ENCODE measurements at regions not wholly inside any gene's neighbourhood (a gene's known extent, or its start where the extent isn't known, plus 50 kb on each side); places are given as distances from the start of the nearest gene placed in this dataset.

GRCh38 chr1:244283772-244284171, 167.9 kb downstream of the ADSS2 start:
- WGBS: 91% methylated on average over 4 of the region's 4 CpGs
- Histone ChIP-seq H3K4me3 (ENCODE audit: low read depth in 1 of 3, low read length in 3 of 3) (no peak overlapping the region), H3K4me1 (ENCODE audit: control insufficient read depth in 4 of 4, insufficient read depth in 4 of 4, low read length in 3 of 4) (peaks cover 0 to 3% (median 1%) of the 10 kb centered on the region in 4 donors), H3K9me3 (ENCODE audit: control insufficient read depth in 4 of 4, low read length in 3 of 4) (no peaks in the 10 kb centered on the region), H3K36me3 (ENCODE audit: control insufficient read depth in 4 of 4, insufficient read depth in 3 of 4, low read depth in 1 of 4, low read length in 3 of 4) (no peaks in the 10 kb centered on the region), H3K27ac (ENCODE audit: low read depth in 1 of 2, low read length in 2 of 2) (no peak overlapping the region), H3K27me3 (ENCODE audit: control insufficient read depth in 4 of 4, insufficient read depth in 4 of 4, low read length in 3 of 4) (no peaks in the 10 kb centered on the region), H3K9ac (ENCODE audit: low read depth in 1 of 2, low read length in 2 of 2) (no peak overlapping the region)
- TF ChIP-seq REST (IDR thresholded peaks at IDR 0.05): no peak
- TF ChIP-seq TAF1 (conservative IDR thresholded peaks at IDR 0.05): no peak
- TF ChIP-seq CTCF (IDR thresholded peaks at IDR 0.05; ENCODE audit: low read depth, low read length, missing input control): no peak
- no peak for TF ChIP-seq JUND (IDR thresholded peaks at IDR 0.05)
- no peak for TF ChIP-seq HNF4G (IDR thresholded peaks at IDR 0.05)
- TF ChIP-seq SP1 (IDR thresholded peaks at IDR 0.05): no peak
- no peak for TF ChIP-seq RAD21 (IDR thresholded peaks at IDR 0.05)
- no peak for TF ChIP-seq MAX (IDR thresholded peaks at IDR 0.05)
- no peak for TF ChIP-seq GABPA (IDR thresholded peaks at IDR 0.05 in 1 of 2, conservative IDR thresholded peaks at IDR 0.05 in 1 of 2)
- no peak for TF ChIP-seq RXRA (IDR thresholded peaks at IDR 0.05)
- no peak for TF ChIP-seq HNF4A (conservative IDR thresholded peaks at IDR 0.05)
- TF ChIP-seq NR2F2 (IDR thresholded peaks at IDR 0.05): no peak
- no peak for TF ChIP-seq ATF3 (IDR thresholded peaks at IDR 0.05)
- no peak for TF ChIP-seq YY1 (IDR thresholded peaks at IDR 0.05)
- TF ChIP-seq EGR1 (IDR thresholded peaks at IDR 0.05; ENCODE audit: low read depth in 2 of 2): no peak
- TF ChIP-seq ZBTB33 (IDR thresholded peaks at IDR 0.05): no peak
- no peak for TF ChIP-seq FOXA2 (IDR thresholded peaks at IDR 0.05)
- no peak for TF ChIP-seq FOXA1 (IDR thresholded peaks at IDR 0.05)
- DNase-seq (ENCODE audit: low spot score): no peak

All from liver (tissue), 8 donors.